ENCODE measurements at regions not wholly inside any gene's neighbourhood (a gene's known extent, or its start where the extent isn't known, plus 50 kb on each side); places are given as distances from the start of the nearest gene placed in this dataset.

DNA sequence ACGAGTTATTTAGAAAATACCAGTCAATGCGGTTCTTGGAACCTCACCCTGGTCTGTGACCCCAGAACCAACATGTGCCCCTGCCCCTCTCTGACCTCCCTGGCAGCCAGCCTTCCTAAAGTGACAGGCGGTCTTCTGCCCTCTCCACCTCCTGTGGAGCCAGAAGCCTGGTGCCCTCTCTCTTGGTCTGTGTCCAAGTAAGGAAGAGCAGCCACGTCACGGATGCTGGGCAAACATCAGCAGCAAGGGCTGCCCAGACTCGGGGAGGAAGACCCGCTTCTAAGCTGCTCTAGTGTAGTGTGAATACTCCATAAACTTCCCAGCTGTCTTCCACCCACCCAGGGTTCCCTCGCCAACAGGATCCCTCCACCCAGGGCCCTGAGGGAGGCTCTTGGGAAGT lies 272.4 kb downstream of the BMP7 start:
- no peak for DNase-seq (ENCODE audit: low read depth, low spot score)
- TF ChIP-seq, protein P1, sequence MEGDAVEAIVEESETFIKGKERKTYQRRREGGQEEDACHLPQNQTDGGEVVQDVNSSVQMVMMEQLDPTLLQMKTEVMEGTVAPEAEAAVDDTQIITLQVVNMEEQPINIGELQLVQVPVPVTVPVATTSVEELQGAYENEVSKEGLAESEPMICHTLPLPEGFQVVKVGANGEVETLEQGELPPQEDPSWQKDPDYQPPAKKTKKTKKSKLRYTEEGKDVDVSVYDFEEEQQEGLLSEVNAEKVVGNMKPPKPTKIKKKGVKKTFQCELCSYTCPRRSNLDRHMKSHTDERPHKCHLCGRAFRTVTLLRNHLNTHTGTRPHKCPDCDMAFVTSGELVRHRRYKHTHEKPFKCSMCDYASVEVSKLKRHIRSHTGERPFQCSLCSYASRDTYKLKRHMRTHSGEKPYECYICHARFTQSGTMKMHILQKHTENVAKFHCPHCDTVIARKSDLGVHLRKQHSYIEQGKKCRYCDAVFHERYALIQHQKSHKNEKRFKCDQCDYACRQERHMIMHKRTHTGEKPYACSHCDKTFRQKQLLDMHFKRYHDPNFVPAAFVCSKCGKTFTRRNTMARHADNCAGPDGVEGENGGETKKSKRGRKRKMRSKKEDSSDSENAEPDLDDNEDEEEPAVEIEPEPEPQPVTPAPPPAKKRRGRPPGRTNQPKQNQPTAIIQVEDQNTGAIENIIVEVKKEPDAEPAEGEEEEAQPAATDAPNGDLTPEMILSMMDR (conservative IDR thresholded peaks at IDR 0.05), result no peak

DNA sequence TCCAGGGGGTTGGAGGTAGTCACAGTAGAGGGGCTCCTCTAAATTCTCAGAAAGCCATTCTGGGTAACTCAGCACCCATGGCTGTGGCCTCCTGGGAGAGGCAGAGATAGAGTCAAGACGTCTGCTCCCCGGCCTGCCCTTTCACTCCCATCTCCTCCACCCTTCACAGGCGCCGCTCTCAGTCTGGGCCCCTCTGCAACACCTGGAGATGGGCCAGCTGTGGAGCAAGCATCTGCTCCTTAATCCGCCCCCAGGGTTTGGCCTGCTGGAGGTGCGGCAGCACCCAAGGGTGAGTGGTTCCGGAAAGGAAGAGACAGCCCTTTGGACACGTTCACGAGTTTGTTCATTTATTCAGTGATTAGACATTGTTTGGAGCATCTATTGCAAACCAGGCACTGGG lies 271.3 kb downstream of the BMP7 start:
- Mint-ChIP-seq H3K36me3 (ENCODE audit: low read depth) (no peaks in the 10 kb centered on the region), H3K4me3 (no peak overlapping the region), H3K9me3 (no peaks in the 10 kb centered on the region), H3K4me1 (no peaks in the 10 kb centered on the region), H3K27ac (ENCODE audit: unreplicated experiment) (no peak overlapping the region), H3K27me3 (ENCODE audit: low read depth) (peaks cover 4% of the 10 kb centered on the region)
- DNase-seq (ENCODE audit: low read depth, low spot score), result no peak
- TF ChIP-seq, protein P1 (conservative IDR thresholded peaks at IDR 0.05), result no peak

More for the DNA sequence above, 272.4 kb downstream of the BMP7 start:
- H3K36me3 Mint-ChIP-seq (ENCODE audit: low read depth), result no peaks in the 10 kb centered on the region
- no peak overlapping the region for H3K4me3 Mint-ChIP-seq
- no peaks in the 10 kb centered on the region for H3K4me1 Mint-ChIP-seq
- H3K27ac Mint-ChIP-seq (ENCODE audit: unreplicated experiment), result no peak overlapping the region
- no peaks in the 10 kb centered on the region for H3K9me3 Mint-ChIP-seq
- peaks cover 8% of the 10 kb centered on the region for H3K27me3 Mint-ChIP-seq (ENCODE audit: low read depth)

DNA sequence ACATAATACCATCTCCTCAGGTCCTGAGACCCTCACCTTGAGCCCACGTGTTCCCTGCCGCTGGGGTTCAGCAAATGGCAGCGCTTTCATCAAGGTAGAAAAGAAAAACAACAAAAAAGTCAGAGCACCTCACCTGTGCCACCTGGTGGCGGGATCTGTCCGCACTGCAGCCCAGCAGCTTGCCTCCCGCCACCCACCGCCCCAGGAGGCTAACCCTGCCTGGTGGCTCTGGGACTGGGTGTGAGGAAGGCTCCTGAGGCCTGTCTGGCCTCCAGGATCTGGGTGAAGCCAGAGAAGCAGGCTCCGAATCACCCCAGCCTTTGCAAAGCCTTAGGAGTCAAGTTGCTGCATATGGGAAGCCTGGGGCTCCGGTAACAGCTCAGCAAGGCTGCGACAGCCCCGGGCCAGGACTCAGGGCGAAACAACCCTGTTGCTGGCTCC lies 270.8 kb downstream of the BMP7 start:
- Mint-ChIP-seq H3K9me3 (no peaks in the 10 kb centered on the region), H3K27me3 (ENCODE audit: low read depth) (peaks cover 2% of the 10 kb centered on the region), H3K4me1 (no peaks in the 10 kb centered on the region), H3K36me3 (ENCODE audit: low read depth) (no peaks in the 10 kb centered on the region), H3K4me3 (no peak overlapping the region), H3K27ac (ENCODE audit: unreplicated experiment) (no peak overlapping the region)
- TF ChIP-seq, protein P1 (conservative IDR thresholded peaks at IDR 0.05), result peak; percentile 73
- peak; percentile 47 for DNase-seq (ENCODE audit: low read depth, low spot score)

DNA sequence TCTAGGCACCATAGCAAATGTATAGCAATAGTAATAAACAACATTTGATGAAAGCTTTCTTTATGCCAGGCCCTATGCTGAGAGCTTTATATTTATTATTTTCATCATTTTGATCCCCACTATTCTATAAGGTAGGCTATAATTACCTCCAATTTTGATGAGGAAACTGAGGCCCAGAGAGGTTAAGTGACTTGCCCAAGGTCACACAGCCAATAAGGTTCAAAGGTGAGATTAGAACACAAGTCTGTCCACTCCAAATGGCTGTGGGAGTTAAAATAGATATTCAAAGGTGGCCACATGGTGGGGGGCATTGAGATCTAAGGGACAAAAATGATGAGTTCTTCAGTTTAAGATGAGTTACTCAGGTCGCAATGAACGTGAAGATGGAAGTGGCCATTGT lies 269.9 kb downstream of the BMP7 start:
- Mint-ChIP-seq H3K4me3 (no peak overlapping the region), H3K36me3 (ENCODE audit: low read depth) (no peaks in the 10 kb centered on the region), H3K27ac (ENCODE audit: unreplicated experiment) (peak overlapping the region; percentile 22), H3K4me1 (no peaks in the 10 kb centered on the region), H3K27me3 (ENCODE audit: low read depth) (no peaks in the 10 kb centered on the region), H3K9me3 (no peaks in the 10 kb centered on the region)
- no peak for DNase-seq (ENCODE audit: low read depth, low spot score)
- TF ChIP-seq, protein P1 (conservative IDR thresholded peaks at IDR 0.05), result no peak

DNA sequence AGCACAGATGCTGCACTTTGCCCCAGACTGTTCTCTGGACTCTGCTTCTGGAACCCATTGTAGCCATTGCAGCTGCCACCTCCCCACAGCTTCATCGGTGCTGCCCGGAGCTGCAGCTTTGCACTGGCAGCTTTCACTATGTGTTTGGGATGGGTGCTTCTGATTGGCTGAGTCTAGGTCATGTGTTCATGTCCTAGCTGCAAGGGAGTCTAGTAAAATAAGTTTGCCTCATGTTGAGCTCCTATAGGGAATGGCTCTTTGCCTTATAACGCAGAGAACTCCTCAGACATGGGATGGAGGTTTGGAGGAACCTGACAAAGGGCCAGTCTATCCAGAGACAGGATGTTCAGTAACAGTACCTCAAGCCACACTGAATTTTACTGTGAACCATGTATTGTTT lies 268.0 kb downstream of the BMP7 start:
- TF ChIP-seq, protein P1 (conservative IDR thresholded peaks at IDR 0.05), result no peak
- peaks cover 10% of the 10 kb centered on the region for H3K27me3 Mint-ChIP-seq (ENCODE audit: low read depth)
- no peaks in the 10 kb centered on the region for H3K4me1 Mint-ChIP-seq
- H3K4me3 Mint-ChIP-seq, result no peak overlapping the region
- H3K36me3 Mint-ChIP-seq (ENCODE audit: low read depth), result no peaks in the 10 kb centered on the region
- H3K27ac Mint-ChIP-seq (ENCODE audit: unreplicated experiment), result no peak overlapping the region
- no peaks in the 10 kb centered on the region for H3K9me3 Mint-ChIP-seq
- DNase-seq (ENCODE audit: low read depth, low spot score), result no peak
